ENCODE measurements at regions not wholly inside any gene's neighbourhood (a gene's known extent, or its start where the extent isn't known, plus 50 kb on each side); places are given as distances from the start of the nearest gene placed in this dataset.

- no peak overlapping the region for H3K4me2 ChIP-seq (ENCODE audit: low read depth, low read length)
- no peak overlapping the region for H2AK5ac ChIP-seq (ENCODE audit: low read depth, low read length)
- H4K8ac ChIP-seq (ENCODE audit: low read depth in 2 of 2, low read length in 2 of 2) = no peak overlapping the region
- no peak overlapping the region for H3K56ac ChIP-seq (ENCODE audit: extremely low read depth, insufficient read depth, low read length)
- no peak overlapping the region for H3K4me3 ChIP-seq (ENCODE audit: insufficient read depth, low read depth, low read length)
- no peaks in the 10 kb centered on the region for H3K36me3 ChIP-seq (ENCODE audit: control insufficient read depth, insufficient read depth, low read length)
- no peaks in the 10 kb centered on the region for H3K9me1 ChIP-seq (ENCODE audit: insufficient read depth, low read length)
- H3K18ac ChIP-seq (ENCODE audit: low read depth, low read length) = no peak overlapping the region
- no peak overlapping the region for H2AFZ ChIP-seq (replicated peaks; ENCODE audit: low read length, poor library complexity)
- WGBS, 2 experiments (ENCODE audit: extremely low coverage in 2 of 2, insufficient read length in 1 of 2) = no CpG with 5 or more reads among the region's 2 CpGs
- intact Hi-C loops (cut with micrococcal nuclease) = no loop called here
- H3K79me1 ChIP-seq (ENCODE audit: low read depth in 1 of 2, low read length in 2 of 2) = no peaks in the 10 kb centered on the region
- H3K27ac ChIP-seq (ENCODE audit: insufficient read depth, low read length) = no peak overlapping the region
- in situ Hi-C loops (cut with MboI; ENCODE audit: low sequenced_read_pairs) = no loop called here
- H2BK15ac ChIP-seq (ENCODE audit: low read depth, low read length) = no peak overlapping the region
- no peak overlapping the region for H2AK9ac ChIP-seq (replicated peaks; ENCODE audit: low read depth, low read length, poor library complexity)
- H3K4ac ChIP-seq (ENCODE audit: low read depth, low read length) = no peak overlapping the region
- DNase-seq (no peak), ATAC-seq (ENCODE audit: low read depth) (no peak)
- H4K5ac ChIP-seq (ENCODE audit: low read depth, low read length) = no peak overlapping the region
- H4K20me1 ChIP-seq (ENCODE audit: insufficient read depth, low read length) = no peaks in the 10 kb centered on the region
- no peak overlapping the region for H3K14ac ChIP-seq (replicated peaks; ENCODE audit: low read depth, low read length)
- H4K91ac ChIP-seq (ENCODE audit: insufficient read depth, low read depth, low read length) = no peak overlapping the region
- no peak overlapping the region for H3K23ac ChIP-seq (ENCODE audit: low read depth, low read length)
- dilution Hi-C loops (cut with HindIII; ENCODE audit: low sequenced_read_pairs, unreplicated experiment) = no loop called here
- H3K9ac ChIP-seq (ENCODE audit: low read depth, low read length) = no peak overlapping the region
- no peaks in the 10 kb centered on the region for H3K4me1 ChIP-seq (ENCODE audit: control insufficient read depth, insufficient read depth, low read length)
- no peak overlapping the region for H2BK120ac ChIP-seq (ENCODE audit: low read depth, low read length)
- H3K27me3 ChIP-seq (ENCODE audit: control insufficient read depth, insufficient read depth, low read length) = no peaks in the 10 kb centered on the region
- no TSS peak for BruUV-seq (replicated peaks)
- no peak overlapping the region for H2BK20ac ChIP-seq (ENCODE audit: low read depth, low read length)
- POLR2A ChIA-PET (ENCODE audit: unreplicated experiment) = no interaction called here
- no peak for TF ChIP-seq CHD1 (IDR thresholded peaks at IDR 0.05; ENCODE audit: low read depth, low read length)
- no peak for TF ChIP-seq MXI1 (IDR thresholded peaks at IDR 0.05; ENCODE audit: borderline replicate concordance, low read depth, low read length)
- CTCF ChIA-PET = no interaction called here
- H2BK5ac ChIP-seq (ENCODE audit: low read depth, low read length, poor library complexity, severe bottlenecking) = no peak overlapping the region
- no peaks in the 10 kb centered on the region for H3K9me3 ChIP-seq (ENCODE audit: control insufficient read depth, insufficient read depth, low read length)
Measured at GRCh38 chr10:108631332-108631731, 1292.0 kb downstream of the XPNPEP1 start.

Data from IMR-90 (cell line).